BJ (cell line): ENCODE measurements at regions not wholly inside any gene's neighbourhood (a gene's known extent, or its start where the extent isn't known, plus 50 kb on each side); places are given as distances from the start of the nearest gene placed in this dataset.

Experiments
- CTCF ChIA-PET: fragments of 350-600 bp; formaldehyde crosslinking; extraction: SDS; loops from one replicate; lab custom pipeline; 2021; ENCODE audit warnings: antibody characterized with exemption, inconsistent platforms; lab: Yijun Ruan, JAX
- POLR2A ChIA-PET: fragments of 300-600 bp; sonication (Branson Sonifier 250); formaldehyde crosslinking; extraction: SDS; loops from one replicate; lab custom pipeline; 2021; ENCODE audit warnings: antibody characterized with exemption; lab: Charles Lee
- DNase-seq: peaks from one replicate; pipeline ENCODE4 v3.0.0-alpha.2; 2011; ENCODE audit warnings: low read depth
- H3K27me3 ChIP-seq: 2 replicates; pipeline ENCODE4 v1.6.0; 2011; ENCODE audit warnings: low read length; ENCODE audit not compliant: control insufficient read depth, insufficient read depth
- H3K36me3 ChIP-seq: 2 replicates; pipeline ENCODE4 v1.5.1; 2011; ENCODE audit warnings: low read length; ENCODE audit not compliant: control insufficient read depth, insufficient read depth
- H3K4me3 ChIP-seq: 2 replicates; pipeline ENCODE4 v1.5.1; 2011; ENCODE audit warnings: low read depth, mild to moderate bottlenecking, control low read depth, low read length
- CTCF ChIP-seq: IDR thresholded peaks from 2 replicates; pipeline ENCODE4 v1.5.1; 2011; ENCODE audit warnings: low read depth, mild to moderate bottlenecking, control low read depth, inconsistent platforms, low read length, moderate library complexity; ENCODE audit not compliant: insufficient read depth

GRCh38 chrX:95057341-95057740 lies 1383.3 kb downstream of the FAM133A start:
- POLR2A ChIA-PET: no interaction called here
- no peak overlapping the region for H3K4me3 ChIP-seq
- no peak for TF ChIP-seq CTCF
- no peaks in the 10 kb centered on the region for H3K36me3 ChIP-seq
- no peaks in the 10 kb centered on the region for H3K27me3 ChIP-seq
- no peak for DNase-seq
- CTCF ChIA-PET: interaction anchor here (1.0 kb wide), 1 partner anchor 12 kb away, joined by 3 read pairs; no protein-coding TSS in a partner anchor

- H3K4me3 ChIP-seq: no peak overlapping the region
- H3K36me3 ChIP-seq: no peaks in the 10 kb centered on the region
- no peak for TF ChIP-seq CTCF
- peak; percentile 60 for DNase-seq
- CTCF ChIA-PET: interaction anchor here (1.3 kb wide), 1 partner anchor 13 kb away, joined by 3 read pairs; no protein-coding TSS in a partner anchor
- POLR2A ChIA-PET: no interaction called here
- no peaks in the 10 kb centered on the region for H3K27me3 ChIP-seq
These were observed 1384.8 kb downstream of the FAM133A start for GRCh38 chrX:95058815-95059214.

DNA sequence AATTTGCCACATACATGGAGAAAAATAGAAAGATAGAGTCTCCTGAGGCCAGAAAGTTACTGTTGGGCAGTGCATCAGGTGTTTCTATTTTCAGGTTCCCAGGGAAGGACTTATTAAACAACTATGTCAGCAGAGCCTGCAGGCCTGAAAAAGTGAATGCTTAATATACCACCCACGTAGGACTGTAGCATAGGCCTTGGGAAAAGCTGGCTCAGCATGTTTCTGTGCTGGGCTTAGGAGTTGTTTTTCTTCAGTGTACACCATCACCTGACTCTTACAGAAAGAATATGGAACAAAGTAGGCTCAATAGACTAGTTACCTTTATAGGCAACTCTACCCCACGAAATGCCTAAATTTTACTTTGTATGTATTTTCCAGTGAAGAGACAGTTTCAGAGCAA lies 1385.9 kb downstream of the FAM133A start:
- POLR2A ChIA-PET: no interaction called here
- TF ChIP-seq CTCF: no peak
- H3K27me3 ChIP-seq: no peaks in the 10 kb centered on the region
- H3K4me3 ChIP-seq: no peak overlapping the region
- DNase-seq: no peak
- CTCF ChIA-PET: interaction anchor here (1.3 to 1.5 kb wide), 2 partner anchors 12 to 13 kb away, joined by 3 read pairs; no protein-coding TSS in a partner anchor
- H3K36me3 ChIP-seq: no peaks in the 10 kb centered on the region

DNA sequence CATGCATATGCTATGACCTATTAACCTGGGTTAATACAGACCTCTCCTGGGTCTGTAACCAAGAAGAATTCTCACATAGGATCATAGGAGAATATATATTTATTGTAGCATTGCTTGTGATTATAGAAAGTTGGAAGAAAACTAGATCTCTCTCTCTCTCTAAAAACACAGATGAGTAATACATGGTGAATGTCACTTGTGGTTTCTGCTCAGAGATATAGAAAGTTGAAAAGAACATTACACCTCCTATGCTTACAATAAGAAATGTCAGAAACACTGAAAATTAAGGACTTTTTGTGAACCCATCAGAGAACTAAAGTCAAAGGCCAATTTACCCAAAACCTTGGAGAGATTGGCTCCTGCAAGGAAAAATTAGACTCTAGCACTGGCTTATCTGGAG lies 1389.5 kb downstream of the FAM133A start:
- CTCF ChIA-PET: no interaction called here
- Histone ChIP-seq H3K27me3 (no peaks in the 10 kb centered on the region), H3K36me3 (no peaks in the 10 kb centered on the region), H3K4me3 (no peak overlapping the region)
- POLR2A ChIA-PET: no interaction called here
- TF ChIP-seq CTCF: no peak
- DNase-seq: no peak

DNA sequence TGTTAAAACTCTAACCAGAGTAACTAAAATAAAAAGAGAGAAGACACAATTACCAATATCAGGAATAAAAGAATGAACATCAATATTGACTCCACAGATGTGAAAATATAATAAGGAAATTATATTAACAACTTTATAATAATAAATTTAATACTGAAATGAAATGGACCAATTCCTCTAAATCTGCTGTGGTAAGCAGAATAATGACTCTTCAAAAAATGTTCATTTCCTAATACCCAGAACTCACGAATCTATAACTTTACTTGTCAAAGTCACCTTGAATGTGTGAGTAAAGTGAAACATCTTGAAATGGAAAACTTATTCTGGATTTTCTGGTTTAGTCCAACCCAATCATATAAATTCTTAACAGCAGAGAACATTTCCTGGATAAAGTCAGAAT lies 1391.1 kb downstream of the FAM133A start:
- ChIA-PET POLR2A (no interaction called here), CTCF (no interaction called here)
- DNase-seq: no peak
- Histone ChIP-seq H3K36me3 (no peaks in the 10 kb centered on the region), H3K4me3 (no peak overlapping the region), H3K27me3 (no peaks in the 10 kb centered on the region)
- no peak for TF ChIP-seq CTCF
